ENCODE measurements at regions not wholly inside any gene's neighbourhood (a gene's known extent, or its start where the extent isn't known, plus 50 kb on each side); places are given as distances from the start of the nearest gene placed in this dataset.
"Not testable (repeated sequence)": the region's sequence is repeated elsewhere in the genome, so short reads cannot be mapped to it uniquely, and the experiment has no call there.

- not testable (repeated sequence) for TF ChIP-seq CTCF (conservative IDR thresholded peaks at IDR 0.05; ENCODE audit: low read depth, low read length); EZH2 (IDR thresholded peaks at IDR 0.05; ENCODE audit: borderline replicate concordance, low read depth, low read length, poor library complexity, severe bottlenecking)
Measured at GRCh38 chr14:105629091-105629885, 102.9 kb downstream of the TMEM121 start.
